Astrocyte (in vitro differentiated cells and primary cell): ENCODE measurements at regions not wholly inside any gene's neighbourhood (a gene's known extent, or its start where the extent isn't known, plus 50 kb on each side); places are given as distances from the start of the nearest gene placed in this dataset.

ENCODE experiments used
- EZH2 ChIP-seq: IDR thresholded peaks from 2 replicates; pipeline ENCODE4 v1.6.1; 2012; ENCODE audit warnings: mild to moderate bottlenecking, low read length, inconsistent platforms; ENCODE audit not compliant: insufficient read depth
- TF ChIP-seq, protein P1 (sequence below): IDR thresholded peaks from 2 replicates; pipeline ENCODE4 v1.5.1; 2011; ENCODE audit warnings: low read depth, mild to moderate bottlenecking, inconsistent platforms, low read length, moderate library complexity; ENCODE audit not compliant: insufficient read depth

DNA sequence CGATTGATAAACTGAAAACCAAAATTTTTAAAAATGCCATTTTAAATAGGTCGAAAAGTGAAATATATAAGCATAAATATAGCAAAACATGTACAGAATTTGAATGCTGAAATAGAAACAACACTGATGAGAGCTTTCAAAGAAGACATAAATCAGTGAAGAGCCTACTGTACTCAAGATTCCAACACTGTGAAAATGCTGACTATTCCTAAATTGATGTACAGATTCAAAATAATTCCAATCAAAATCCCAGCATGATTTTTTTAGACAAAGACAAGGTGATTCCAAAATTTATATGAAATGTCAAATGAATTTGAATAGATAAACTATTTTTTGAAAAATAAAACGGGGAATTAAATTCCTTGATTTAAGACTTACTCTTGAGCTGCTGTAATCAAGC, 1010.4 kb downstream of the TBC1D22A start:
- TF ChIP-seq, protein P1, sequence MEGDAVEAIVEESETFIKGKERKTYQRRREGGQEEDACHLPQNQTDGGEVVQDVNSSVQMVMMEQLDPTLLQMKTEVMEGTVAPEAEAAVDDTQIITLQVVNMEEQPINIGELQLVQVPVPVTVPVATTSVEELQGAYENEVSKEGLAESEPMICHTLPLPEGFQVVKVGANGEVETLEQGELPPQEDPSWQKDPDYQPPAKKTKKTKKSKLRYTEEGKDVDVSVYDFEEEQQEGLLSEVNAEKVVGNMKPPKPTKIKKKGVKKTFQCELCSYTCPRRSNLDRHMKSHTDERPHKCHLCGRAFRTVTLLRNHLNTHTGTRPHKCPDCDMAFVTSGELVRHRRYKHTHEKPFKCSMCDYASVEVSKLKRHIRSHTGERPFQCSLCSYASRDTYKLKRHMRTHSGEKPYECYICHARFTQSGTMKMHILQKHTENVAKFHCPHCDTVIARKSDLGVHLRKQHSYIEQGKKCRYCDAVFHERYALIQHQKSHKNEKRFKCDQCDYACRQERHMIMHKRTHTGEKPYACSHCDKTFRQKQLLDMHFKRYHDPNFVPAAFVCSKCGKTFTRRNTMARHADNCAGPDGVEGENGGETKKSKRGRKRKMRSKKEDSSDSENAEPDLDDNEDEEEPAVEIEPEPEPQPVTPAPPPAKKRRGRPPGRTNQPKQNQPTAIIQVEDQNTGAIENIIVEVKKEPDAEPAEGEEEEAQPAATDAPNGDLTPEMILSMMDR, result no peak
- TF ChIP-seq EZH2, result no peak
